GM10248 (cell line): ENCODE measurements at regions not wholly inside any gene's neighbourhood (a gene's known extent, or its start where the extent isn't known, plus 50 kb on each side); places are given as distances from the start of the nearest gene placed in this dataset.
A peak's percentile ranks its signal among the peaks of the same experiment; 100 is the strongest.

Experiments
- CTCF ChIA-PET: fragments of 300-600 bp; sonication (Branson Sonifier 250); formaldehyde crosslinking; extraction: SDS; loops from one replicate; lab custom pipeline; 2021; ENCODE audit warnings: antibody characterized with exemption; lab: Yijun Ruan, JAX
- POLR2A ChIA-PET: fragments of 350-650 bp; sonication (Branson Sonifier 250); formaldehyde crosslinking; extraction: SDS; loops from one replicate; lab custom pipeline; 2020; ENCODE audit warnings: antibody characterized with exemption; lab: Yijun Ruan, JAX
- DNase-seq: peaks from one replicate; pipeline ENCODE4 v3.0.0; 2012; ENCODE audit errors: extremely low spot score
- TF ChIP-seq, protein P1 (sequence below): IDR thresholded peaks from 2 replicates; pipeline ENCODE4 v1.5.1; 2012; ENCODE audit warnings: mild to moderate bottlenecking, low read depth; ENCODE audit errors: extremely low read depth, missing control alignments, control extremely low read depth

DNA sequence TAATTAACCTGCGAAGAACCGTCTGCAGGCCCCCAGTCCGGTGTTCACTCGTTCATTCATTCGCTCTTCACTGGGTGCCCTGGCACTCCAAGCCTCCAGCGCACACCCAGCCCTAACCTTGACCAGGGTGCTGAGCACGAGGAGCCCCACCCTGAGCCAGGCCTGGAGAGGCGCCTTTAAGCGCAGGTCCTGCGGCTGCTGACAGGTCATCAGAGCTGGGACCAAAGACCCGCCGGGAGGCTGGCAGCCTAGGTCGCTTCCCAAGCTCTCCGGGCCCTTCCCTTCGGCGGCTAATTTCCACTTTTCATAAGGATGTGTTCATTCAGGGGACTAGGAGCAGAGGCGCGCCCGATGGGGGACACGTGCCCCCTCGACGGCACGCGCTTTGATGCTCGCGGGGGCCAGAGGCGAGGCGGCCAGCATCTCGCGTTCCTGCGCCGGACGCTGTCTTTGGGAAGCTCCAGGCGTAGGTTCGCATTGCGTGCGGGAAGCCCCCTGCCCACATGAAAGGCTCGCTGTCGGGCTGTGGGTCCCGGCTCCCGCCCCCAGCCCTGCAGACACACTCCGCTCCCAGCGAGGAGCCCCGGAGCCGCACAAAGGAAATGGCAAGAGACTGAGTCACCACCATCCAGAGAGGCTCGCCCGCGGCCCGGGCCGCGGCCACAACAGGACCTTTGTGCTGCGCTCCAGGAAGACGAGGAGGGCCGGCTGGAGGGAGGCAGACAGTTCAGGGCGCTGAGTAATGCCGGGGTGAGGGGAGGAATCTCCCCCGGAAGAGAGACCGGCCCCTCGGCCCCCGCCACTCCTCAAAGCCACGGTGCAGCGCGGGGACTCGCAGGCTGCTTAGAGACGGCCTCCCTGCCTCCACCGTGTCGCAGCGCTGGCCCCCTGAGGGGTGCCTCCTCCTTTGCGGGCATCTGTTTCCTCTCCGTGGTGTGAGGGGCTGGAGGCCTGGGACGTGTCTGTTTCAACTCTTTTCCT is 266.4 kb upstream of the HES1 start:
- TF ChIP-seq, protein P1, sequence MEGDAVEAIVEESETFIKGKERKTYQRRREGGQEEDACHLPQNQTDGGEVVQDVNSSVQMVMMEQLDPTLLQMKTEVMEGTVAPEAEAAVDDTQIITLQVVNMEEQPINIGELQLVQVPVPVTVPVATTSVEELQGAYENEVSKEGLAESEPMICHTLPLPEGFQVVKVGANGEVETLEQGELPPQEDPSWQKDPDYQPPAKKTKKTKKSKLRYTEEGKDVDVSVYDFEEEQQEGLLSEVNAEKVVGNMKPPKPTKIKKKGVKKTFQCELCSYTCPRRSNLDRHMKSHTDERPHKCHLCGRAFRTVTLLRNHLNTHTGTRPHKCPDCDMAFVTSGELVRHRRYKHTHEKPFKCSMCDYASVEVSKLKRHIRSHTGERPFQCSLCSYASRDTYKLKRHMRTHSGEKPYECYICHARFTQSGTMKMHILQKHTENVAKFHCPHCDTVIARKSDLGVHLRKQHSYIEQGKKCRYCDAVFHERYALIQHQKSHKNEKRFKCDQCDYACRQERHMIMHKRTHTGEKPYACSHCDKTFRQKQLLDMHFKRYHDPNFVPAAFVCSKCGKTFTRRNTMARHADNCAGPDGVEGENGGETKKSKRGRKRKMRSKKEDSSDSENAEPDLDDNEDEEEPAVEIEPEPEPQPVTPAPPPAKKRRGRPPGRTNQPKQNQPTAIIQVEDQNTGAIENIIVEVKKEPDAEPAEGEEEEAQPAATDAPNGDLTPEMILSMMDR: no peak
- ChIA-PET CTCF (no interaction called here), POLR2A (no interaction called here)
- DNase-seq: peak; percentile 48

DNA sequence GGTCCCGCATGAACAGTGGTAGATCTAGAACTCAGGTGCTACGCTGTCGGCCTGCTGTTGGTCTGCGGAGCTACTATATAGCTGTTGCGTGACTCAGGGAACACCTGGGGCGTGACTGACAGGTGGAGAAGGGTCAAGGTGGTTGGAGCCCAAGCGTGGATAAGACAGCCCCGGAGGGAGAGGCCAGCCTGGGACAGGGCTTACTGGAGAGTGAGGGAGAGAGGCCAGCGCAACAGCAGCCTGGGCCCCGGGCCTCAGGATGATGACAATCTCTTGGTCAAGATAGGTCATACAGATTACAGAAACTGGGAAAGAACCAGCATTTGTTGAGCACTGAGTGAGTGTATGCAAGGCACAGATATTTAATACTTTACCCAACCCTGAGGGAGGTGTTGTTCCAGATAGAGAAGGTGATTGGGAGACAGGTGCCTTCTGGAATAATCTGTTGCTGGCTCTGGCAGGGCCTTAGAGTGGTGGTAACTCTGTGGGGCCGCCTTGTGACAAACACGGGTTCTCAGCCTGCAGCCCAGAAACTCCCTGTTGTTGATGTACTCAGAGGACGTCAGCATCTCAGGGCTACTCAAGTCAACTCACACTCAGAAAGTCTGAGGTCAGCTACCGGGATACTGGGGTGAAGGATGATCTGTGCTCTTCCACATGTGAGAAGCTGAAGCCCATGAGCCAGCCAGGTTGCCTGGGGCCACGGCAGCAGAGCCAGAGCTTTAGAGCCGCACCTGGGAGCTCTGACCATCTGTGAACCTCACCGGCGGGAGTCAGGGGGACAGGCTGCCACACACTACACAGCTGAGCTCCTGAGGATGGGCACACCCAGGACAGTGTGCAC is 265.4 kb upstream of the HES1 start:
- DNase-seq: no peak
- POLR2A ChIA-PET: no interaction called here
- TF ChIP-seq, protein P1: no peak
- CTCF ChIA-PET: interaction anchor here (0.9 to 2.7 kb wide), 3 partner anchors 10 to 446 kb away, joined by 3 to 7 read pairs (median 5); no protein-coding TSS in a partner anchor

DNA sequence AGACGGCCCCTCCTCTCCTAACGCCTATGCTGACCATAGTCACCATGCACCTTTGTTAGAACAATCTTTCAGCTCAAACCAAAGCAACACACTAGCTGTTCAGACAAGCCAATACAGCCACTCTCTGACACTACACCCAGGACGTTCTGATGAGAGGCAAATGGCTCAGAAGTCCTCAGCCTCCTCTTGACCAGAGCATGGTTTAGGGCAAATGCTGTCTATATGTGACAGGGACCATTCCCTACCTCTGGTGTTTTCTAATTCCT is 264.8 kb upstream of the HES1 start:
- CTCF ChIA-PET: interaction anchor here (0.9 to 2.7 kb wide), 3 partner anchors 10 to 445 kb away, joined by 3 to 7 read pairs (median 5); no protein-coding TSS in a partner anchor
- POLR2A ChIA-PET: no interaction called here
- DNase-seq: no peak
- TF ChIP-seq, protein P1: no peak

DNA sequence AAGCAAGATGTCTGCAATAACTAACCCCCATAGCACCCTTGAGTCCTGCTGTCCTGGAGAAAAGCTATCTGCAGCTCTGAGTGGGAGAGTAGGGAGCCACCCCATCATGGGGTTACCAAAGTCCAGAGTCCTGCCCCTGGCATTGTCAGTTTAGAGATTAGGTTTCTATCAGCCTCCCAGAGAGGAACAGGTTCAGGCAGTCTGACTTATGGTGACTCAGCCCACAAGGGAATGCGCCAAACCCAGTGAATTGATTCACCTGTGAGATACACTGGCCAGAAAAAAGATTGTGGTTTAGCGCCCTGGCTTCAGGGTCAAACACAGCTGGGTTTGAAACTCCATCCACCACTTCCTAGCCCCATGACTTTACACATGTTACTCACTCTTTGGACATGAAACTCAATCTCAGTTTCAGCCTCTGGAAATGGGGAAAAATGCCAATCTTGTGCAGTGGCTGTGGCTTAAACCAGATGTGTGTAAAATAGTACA is 263.6 kb upstream of the HES1 start:
- TF ChIP-seq, protein P1: no peak
- peak; percentile 44 for DNase-seq
- ChIA-PET CTCF (interaction anchor here (1.4 to 2.7 kb wide), 4 partner anchors 9 to 444 kb away, joined by 3 to 7 read pairs (median 4); no protein-coding TSS in a partner anchor), POLR2A (no interaction called here)

DNA sequence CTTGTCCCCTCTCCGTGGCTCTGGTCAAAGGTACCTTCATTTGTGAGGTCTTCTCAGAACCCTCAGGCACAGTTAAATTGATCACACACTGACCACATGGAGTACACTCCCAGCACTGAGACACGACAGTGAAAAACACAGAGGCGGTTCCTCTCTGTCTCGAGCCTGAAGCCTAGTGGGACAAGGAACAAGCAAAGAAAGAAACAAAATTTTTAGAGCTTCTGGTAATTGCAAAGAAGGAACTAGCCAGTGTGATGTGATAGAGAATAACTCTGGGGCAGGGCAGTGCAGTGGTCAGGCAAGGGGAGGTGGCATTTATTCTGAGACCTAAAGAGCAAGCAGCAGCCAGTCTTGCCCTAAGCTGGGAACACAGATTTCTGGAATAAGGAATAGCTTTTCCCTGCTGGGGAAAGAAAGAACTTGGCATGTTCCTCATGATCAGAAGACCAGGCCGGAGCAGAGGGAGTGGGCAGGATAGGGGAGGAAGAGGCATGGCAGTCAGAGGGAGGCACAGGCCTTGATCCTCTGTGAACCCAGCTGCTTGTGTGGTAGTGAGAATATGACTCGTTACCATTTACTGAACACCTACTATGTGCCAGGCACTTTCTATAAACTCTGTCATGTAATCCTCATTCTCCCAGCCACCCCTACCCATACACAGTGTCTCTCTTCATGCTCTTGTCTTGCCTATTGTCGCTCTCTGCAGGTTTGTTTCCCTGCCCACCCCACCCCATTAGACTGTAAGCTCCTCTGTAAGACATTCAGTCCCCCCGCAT is 262.3 kb upstream of the HES1 start:
- no peak for DNase-seq
- ChIA-PET CTCF (interaction anchor here (1.4 kb wide), 2 partner anchors 59 to 92 kb away, joined by 3 read pairs; no protein-coding TSS in a partner anchor), POLR2A (no interaction called here)
- TF ChIP-seq, protein P1: no peak

- CTCF ChIA-PET: no interaction called here
- POLR2A ChIA-PET: no interaction called here
- DNase-seq: no peak
- TF ChIP-seq, protein P1: no peak
Observed at GRCh38 chr3:193874512-193874911, 261.4 kb upstream of the HES1 start.
